Karpas-422 (cell line): ENCODE measurements at regions not wholly inside any gene's neighbourhood (a gene's known extent, or its start where the extent isn't known, plus 50 kb on each side); places are given as distances from the start of the nearest gene placed in this dataset.
"Not testable (repeated sequence)": the region's sequence is repeated elsewhere in the genome, so short reads cannot be mapped to it uniquely, and the experiment has no call there.

Source experiments
- DNase-seq: peaks from one replicate; pipeline ENCODE4 v3.0.0-alpha.2; 2015
- H2AFZ ChIP-seq: fragments of 200-600 bp; sonication (generic); 2 replicates; pipeline ENCODE4 v1.6.1; 2014; ENCODE audit warnings: antibody characterized with exemption, low read length, mixed read lengths
- H3K27ac ChIP-seq: fragments of 200-600 bp; sonication (generic); 2 replicates; pipeline ENCODE4 v1.5.1; 2014; ENCODE audit warnings: mild to moderate bottlenecking, low read length, moderate library complexity
- H3K27me3 ChIP-seq: fragments of 200-600 bp; sonication (generic); 2 replicates; pipeline ENCODE4 v1.6.1; 2014; ENCODE audit warnings: low read length, mixed read lengths
- H3K36me3 ChIP-seq: fragments of 200-600 bp; sonication (generic); 2 replicates; pipeline ENCODE4 v1.6.1; 2014; ENCODE audit warnings: low read length, mixed read lengths; ENCODE audit not compliant: insufficient read depth
- H3K4me1 ChIP-seq: fragments of 200-600 bp; sonication (generic); 2 replicates; pipeline ENCODE4 v1.6.1; 2014; ENCODE audit warnings: mild to moderate bottlenecking, low read length, mixed read lengths
- H3K4me2 ChIP-seq: fragments of 200-600 bp; sonication (generic); 2 replicates; pipeline ENCODE4 v1.6.1; 2014; ENCODE audit warnings: low read length, low read depth, mild to moderate bottlenecking; ENCODE audit not compliant: poor library complexity, severe bottlenecking
- H3K4me3 ChIP-seq: fragments of 200-600 bp; sonication (generic); 2 replicates; pipeline ENCODE4 v1.5.1; 2014; ENCODE audit warnings: mild to moderate bottlenecking, antibody characterized with exemption, low read length, mixed read lengths
- H3K79me2 ChIP-seq: fragments of 200-600 bp; sonication (generic); 2 replicates; pipeline ENCODE4 v1.6.1; 2014; ENCODE audit warnings: mild to moderate bottlenecking, low read length, mixed read lengths
- H3K9ac ChIP-seq: fragments of 200-600 bp; sonication (generic); 2 replicates; pipeline ENCODE4 v1.6.0; 2014; ENCODE audit warnings: low read length
- H3K9me2 ChIP-seq: fragments of 200-600 bp; sonication (generic), shearing (Covaris generic); replicated peaks from 2 replicates; pipeline ENCODE4 v1.6.0; 2014; ENCODE audit warnings: mild to moderate bottlenecking, low read length, moderate library complexity; ENCODE audit not compliant: insufficient read depth
- H3K9me3 ChIP-seq: fragments of 300-700, 200-600 bp; sonication (generic); 2 replicates; pipeline ENCODE4 v1.6.1; 2014; ENCODE audit warnings: low read length, mixed read lengths
- H4K20me1 ChIP-seq: fragments of 200-600 bp; sonication (generic); 2 replicates; pipeline ENCODE4 v1.6.1; 2014; ENCODE audit warnings: mild to moderate bottlenecking, antibody characterized with exemption, low read length, low read depth; ENCODE audit not compliant: insufficient read depth

- H3K36me3 ChIP-seq, H3K9ac ChIP-seq, H3K9me2 ChIP-seq, H2AFZ ChIP-seq, DNase-seq, H3K27me3 ChIP-seq, H4K20me1 ChIP-seq, H3K4me2 ChIP-seq, H3K4me3 ChIP-seq, H3K79me2 ChIP-seq, H3K27ac ChIP-seq, H3K4me1 ChIP-seq, H3K9me3 ChIP-seq: not testable (repeated sequence)
These were observed 148.1 kb upstream of the CHST15 start for GRCh38 chr10:124241510-124241909.

- H2AFZ ChIP-seq: no peak overlapping the region
- no peak overlapping the region for H3K9ac ChIP-seq
- H3K4me2 ChIP-seq: no peak overlapping the region
- no peaks in the 10 kb centered on the region for H4K20me1 ChIP-seq
- no peak for DNase-seq
- no peak overlapping the region for H3K4me3 ChIP-seq
- no peaks in the 10 kb centered on the region for H3K27me3 ChIP-seq
- no peaks in the 10 kb centered on the region for H3K9me3 ChIP-seq
- H3K4me1 ChIP-seq: no peaks in the 10 kb centered on the region
- H3K36me3 ChIP-seq: no peaks in the 10 kb centered on the region
- no peaks in the 10 kb centered on the region for H3K9me2 ChIP-seq
- no peaks in the 10 kb centered on the region for H3K79me2 ChIP-seq
- no peak overlapping the region for H3K27ac ChIP-seq
These were observed 147.5 kb upstream of the CHST15 start for GRCh38 chr10:124240839-124241291.

DNA sequence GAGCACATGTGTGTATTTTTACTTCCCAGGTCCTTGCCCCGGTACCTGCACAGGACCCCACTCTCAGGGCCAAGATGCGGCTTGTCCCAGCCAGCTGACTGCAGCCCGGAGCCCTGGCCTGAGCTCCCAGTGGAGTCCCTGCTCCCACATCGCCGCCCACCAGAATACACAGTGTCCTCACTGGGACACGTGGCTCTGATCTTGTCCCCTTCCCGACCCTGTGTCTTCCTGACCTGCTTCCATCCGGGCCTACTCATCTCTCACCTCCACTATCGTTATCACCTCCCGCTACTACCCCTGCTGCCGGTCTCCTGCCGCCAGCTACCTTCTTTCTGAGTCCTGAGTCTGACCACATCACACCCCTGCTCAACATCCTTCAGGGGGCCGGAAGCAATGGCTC lies 146.3 kb upstream of the CHST15 start:
- Histone ChIP-seq H4K20me1 (no peaks in the 10 kb centered on the region), H3K4me3 (no peak overlapping the region), H3K9ac (no peak overlapping the region), H3K4me2 (no peak overlapping the region), H3K36me3 (no peaks in the 10 kb centered on the region), H3K4me1 (no peaks in the 10 kb centered on the region), H3K27me3 (no peaks in the 10 kb centered on the region), H3K79me2 (no peaks in the 10 kb centered on the region), H3K27ac (no peak overlapping the region), H3K9me2 (no peaks in the 10 kb centered on the region), H2AFZ (no peak overlapping the region), H3K9me3 (no peaks in the 10 kb centered on the region)
- DNase-seq: no peak

DNA sequence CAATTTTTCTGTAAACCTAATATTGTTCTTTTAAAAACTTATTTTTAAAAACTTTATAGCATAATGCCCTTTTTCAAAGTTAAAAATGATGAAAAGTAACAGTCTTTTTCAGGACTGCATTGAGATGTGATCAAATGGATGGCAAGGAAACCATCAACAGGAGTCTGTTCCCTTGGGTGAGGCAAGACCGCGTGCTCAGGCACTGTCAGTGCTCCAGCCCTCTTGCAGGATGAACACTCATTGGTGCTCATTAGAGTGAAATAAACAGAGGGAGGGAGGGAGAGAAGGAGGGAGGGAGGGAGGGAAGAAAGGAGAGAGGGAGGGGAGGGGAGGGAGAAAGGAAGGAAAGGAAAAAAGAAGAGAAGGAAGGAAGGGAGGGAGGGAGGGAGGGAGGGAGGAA lies 145.7 kb upstream of the CHST15 start:
- no peaks in the 10 kb centered on the region for H3K27me3 ChIP-seq
- no peaks in the 10 kb centered on the region for H3K79me2 ChIP-seq
- H3K9me3 ChIP-seq: no peaks in the 10 kb centered on the region
- H3K9ac ChIP-seq: no peak overlapping the region
- H3K4me2 ChIP-seq: no peak overlapping the region
- H3K36me3 ChIP-seq: no peaks in the 10 kb centered on the region
- no peak overlapping the region for H2AFZ ChIP-seq
- H3K9me2 ChIP-seq: no peaks in the 10 kb centered on the region
- no peak overlapping the region for H3K4me3 ChIP-seq
- no peak for DNase-seq
- no peaks in the 10 kb centered on the region for H3K4me1 ChIP-seq
- H4K20me1 ChIP-seq: no peaks in the 10 kb centered on the region
- no peak overlapping the region for H3K27ac ChIP-seq

DNA sequence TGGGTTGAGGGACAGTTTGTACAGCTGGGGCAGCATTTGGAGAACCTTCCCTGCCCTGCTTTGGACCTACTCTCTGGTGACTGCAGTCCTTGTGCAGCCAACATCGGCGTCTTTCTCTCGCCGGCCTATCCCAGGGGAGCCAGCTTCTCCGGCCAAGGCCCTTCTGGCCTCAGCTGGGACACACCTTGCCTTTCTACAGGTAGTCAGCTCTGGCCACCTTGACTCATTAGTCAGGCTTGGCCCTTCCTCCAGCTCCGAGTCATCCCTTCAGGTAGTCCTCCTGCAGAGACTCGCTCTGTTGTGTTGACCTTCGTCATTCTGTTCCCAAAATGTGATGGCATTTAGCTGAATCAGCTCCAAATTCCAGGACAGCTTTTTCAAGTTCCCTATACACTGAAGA lies 145.0 kb upstream of the CHST15 start:
- H3K27ac ChIP-seq: no peak overlapping the region
- no peak overlapping the region for H3K4me2 ChIP-seq
- H3K9me2 ChIP-seq: no peaks in the 10 kb centered on the region
- H3K9ac ChIP-seq: no peak overlapping the region
- no peak overlapping the region for H2AFZ ChIP-seq
- no peaks in the 10 kb centered on the region for H3K79me2 ChIP-seq
- no peaks in the 10 kb centered on the region for H3K9me3 ChIP-seq
- DNase-seq: no peak
- no peak overlapping the region for H3K4me3 ChIP-seq
- no peaks in the 10 kb centered on the region for H3K4me1 ChIP-seq
- H3K27me3 ChIP-seq: no peaks in the 10 kb centered on the region
- H4K20me1 ChIP-seq: no peaks in the 10 kb centered on the region
- H3K36me3 ChIP-seq: no peaks in the 10 kb centered on the region

DNA sequence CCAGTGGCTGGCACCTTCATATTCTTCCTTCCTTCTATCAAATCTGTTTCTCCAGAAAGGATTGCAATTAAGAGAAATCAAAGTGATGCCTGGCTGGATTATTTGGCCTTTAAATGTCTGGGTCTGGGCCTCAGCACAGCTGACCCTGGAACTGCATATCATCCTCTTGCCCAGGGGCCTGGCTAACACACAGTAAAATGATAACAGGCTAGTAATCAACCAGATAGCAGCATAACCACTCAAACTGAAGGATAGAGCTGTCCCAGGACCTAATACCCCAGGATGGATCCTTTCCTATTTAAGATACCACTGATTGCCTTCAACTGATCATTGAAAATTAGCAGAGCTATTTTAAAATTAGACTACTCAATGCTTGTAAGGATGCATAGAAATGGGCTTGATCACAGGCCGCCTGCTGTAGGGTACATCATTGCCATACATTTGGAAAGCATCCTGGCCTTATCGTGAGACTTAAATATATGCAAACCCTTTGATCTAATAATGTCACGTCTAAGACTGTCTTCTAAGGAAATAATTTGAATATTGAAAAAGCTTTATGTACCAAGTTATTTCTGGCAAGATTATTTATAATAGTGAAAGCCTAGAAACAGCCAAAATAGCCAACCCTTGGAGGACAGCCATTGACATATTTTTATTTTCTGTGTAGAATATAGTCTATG lies 144.0 kb upstream of the CHST15 start:
- no peaks in the 10 kb centered on the region for H3K9me3 ChIP-seq
- no peaks in the 10 kb centered on the region for H3K4me1 ChIP-seq

DNA sequence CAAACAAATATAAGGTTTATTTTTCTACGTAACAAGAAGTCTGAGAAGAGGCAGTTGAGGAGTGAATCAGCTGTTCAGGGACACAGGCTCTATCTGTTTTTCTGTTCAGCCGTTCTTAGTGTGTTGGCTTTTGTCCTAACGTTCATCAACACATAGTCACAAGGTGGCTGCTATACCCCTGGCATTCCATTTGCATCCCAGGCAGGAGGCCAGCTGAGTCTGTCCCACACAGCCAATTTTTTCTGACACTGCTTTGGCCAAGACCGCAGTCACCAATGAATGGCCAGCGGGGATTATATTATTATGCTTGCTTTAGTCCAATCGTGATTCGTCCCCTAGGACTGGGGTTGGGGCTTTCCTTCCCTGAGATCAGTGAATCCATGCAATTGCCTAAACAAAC lies 143.4 kb upstream of the CHST15 start:
- Histone ChIP-seq H3K4me2 (no peak overlapping the region), H2AFZ (no peak overlapping the region), H3K9me3 (no peaks in the 10 kb centered on the region), H3K4me3 (no peak overlapping the region), H3K9me2 (no peaks in the 10 kb centered on the region), H3K79me2 (no peaks in the 10 kb centered on the region), H3K9ac (no peak overlapping the region), H3K27me3 (no peaks in the 10 kb centered on the region), H4K20me1 (no peaks in the 10 kb centered on the region), H3K4me1 (no peaks in the 10 kb centered on the region), H3K36me3 (no peaks in the 10 kb centered on the region), H3K27ac (no peak overlapping the region)
- no peak for DNase-seq

More for the DNA sequence above, 144.0 kb upstream of the CHST15 start:
- H3K36me3 ChIP-seq: no peaks in the 10 kb centered on the region
- H3K79me2 ChIP-seq: no peaks in the 10 kb centered on the region
- H3K4me2 ChIP-seq: no peak overlapping the region
- H3K27me3 ChIP-seq: no peaks in the 10 kb centered on the region
- H3K27ac ChIP-seq: no peak overlapping the region
- no peaks in the 10 kb centered on the region for H3K9me2 ChIP-seq
- no peak overlapping the region for H2AFZ ChIP-seq
- no peak overlapping the region for H3K4me3 ChIP-seq
- no peak overlapping the region for H3K9ac ChIP-seq
- H4K20me1 ChIP-seq: no peaks in the 10 kb centered on the region
- DNase-seq: no peak

DNA sequence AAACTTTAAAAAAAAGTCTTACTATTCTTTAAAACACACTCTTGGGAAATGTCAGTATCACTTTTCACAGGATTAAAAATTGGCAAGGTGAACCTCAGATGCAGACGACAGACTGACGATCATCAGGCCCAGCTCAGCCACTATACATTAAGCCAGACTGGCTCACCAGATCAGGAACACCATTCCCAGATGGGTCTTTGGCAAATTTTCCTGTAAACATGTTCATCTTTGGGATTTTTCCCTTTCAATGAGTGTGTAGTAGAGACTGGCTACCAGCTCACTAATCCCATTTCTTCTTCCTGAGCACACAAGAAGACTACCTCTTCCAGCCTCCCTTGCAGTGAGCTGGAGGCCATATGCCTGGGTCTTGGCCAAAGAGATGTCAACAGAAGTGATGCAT lies 142.7 kb upstream of the CHST15 start:
- Histone ChIP-seq H3K9ac (no peak overlapping the region), H4K20me1 (no peaks in the 10 kb centered on the region), H3K27me3 (no peaks in the 10 kb centered on the region), H3K9me2 (no peaks in the 10 kb centered on the region), H2AFZ (no peak overlapping the region), H3K27ac (no peak overlapping the region), H3K4me1 (no peaks in the 10 kb centered on the region), H3K4me2 (no peak overlapping the region), H3K36me3 (no peaks in the 10 kb centered on the region), H3K4me3 (no peak overlapping the region), H3K79me2 (no peaks in the 10 kb centered on the region), H3K9me3 (no peaks in the 10 kb centered on the region)
- DNase-seq: no peak

- Histone ChIP-seq H3K36me3 (no peaks in the 10 kb centered on the region), H3K79me2 (no peaks in the 10 kb centered on the region), H3K9me2 (no peaks in the 10 kb centered on the region), H3K4me3 (no peak overlapping the region), H3K9ac (no peak overlapping the region), H4K20me1 (no peaks in the 10 kb centered on the region), H2AFZ (no peak overlapping the region), H3K4me2 (no peak overlapping the region), H3K9me3 (no peaks in the 10 kb centered on the region), H3K4me1 (no peaks in the 10 kb centered on the region), H3K27ac (no peak overlapping the region), H3K27me3 (no peaks in the 10 kb centered on the region)
- no peak for DNase-seq
These were observed 141.8 kb upstream of the CHST15 start for GRCh38 chr10:124235232-124235631.
